LNCAP (cell line): ENCODE measurements at regions not wholly inside any gene's neighbourhood (a gene's known extent, or its start where the extent isn't known, plus 50 kb on each side); places are given as distances from the start of the nearest gene placed in this dataset.

Experiments used
- TF ChIP-seq, protein P1 (sequence below): fragments of 450-650 bp; IDR thresholded peaks from 2 replicates; pipeline ENCODE4 v1.5.1; 2017; ENCODE audit warnings: mild to moderate bottlenecking

GRCh38 chr3:197367081-197367780 lies 68.8 kb upstream of the DLG1 start:
- TF ChIP-seq, protein P1, sequence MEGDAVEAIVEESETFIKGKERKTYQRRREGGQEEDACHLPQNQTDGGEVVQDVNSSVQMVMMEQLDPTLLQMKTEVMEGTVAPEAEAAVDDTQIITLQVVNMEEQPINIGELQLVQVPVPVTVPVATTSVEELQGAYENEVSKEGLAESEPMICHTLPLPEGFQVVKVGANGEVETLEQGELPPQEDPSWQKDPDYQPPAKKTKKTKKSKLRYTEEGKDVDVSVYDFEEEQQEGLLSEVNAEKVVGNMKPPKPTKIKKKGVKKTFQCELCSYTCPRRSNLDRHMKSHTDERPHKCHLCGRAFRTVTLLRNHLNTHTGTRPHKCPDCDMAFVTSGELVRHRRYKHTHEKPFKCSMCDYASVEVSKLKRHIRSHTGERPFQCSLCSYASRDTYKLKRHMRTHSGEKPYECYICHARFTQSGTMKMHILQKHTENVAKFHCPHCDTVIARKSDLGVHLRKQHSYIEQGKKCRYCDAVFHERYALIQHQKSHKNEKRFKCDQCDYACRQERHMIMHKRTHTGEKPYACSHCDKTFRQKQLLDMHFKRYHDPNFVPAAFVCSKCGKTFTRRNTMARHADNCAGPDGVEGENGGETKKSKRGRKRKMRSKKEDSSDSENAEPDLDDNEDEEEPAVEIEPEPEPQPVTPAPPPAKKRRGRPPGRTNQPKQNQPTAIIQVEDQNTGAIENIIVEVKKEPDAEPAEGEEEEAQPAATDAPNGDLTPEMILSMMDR = no peak

- TF ChIP-seq, protein P1 = no peak
Measured at GRCh38 chr3:197366301-197367044, 68.1 kb upstream of the DLG1 start.

DNA sequence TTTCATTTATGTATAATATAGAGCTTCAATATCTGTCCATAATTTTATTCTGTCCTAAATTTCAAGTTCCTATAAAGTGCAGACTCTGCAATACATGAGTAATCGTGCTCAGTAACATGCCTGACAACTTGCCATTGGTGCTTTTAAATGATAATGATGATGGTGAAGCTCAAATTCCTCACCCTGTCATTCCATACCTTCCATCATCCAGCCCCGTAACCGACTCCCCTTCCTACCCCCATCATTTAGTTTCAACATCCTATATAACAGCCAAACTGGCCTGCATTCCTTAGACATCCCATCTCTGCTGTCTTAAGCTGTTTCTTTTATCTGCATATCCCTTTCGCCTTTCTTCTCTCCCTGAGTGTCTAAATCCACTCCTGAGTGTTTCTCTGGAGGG lies 67.2 kb upstream of the DLG1 start:
- TF ChIP-seq, protein P1 = no peak

DNA sequence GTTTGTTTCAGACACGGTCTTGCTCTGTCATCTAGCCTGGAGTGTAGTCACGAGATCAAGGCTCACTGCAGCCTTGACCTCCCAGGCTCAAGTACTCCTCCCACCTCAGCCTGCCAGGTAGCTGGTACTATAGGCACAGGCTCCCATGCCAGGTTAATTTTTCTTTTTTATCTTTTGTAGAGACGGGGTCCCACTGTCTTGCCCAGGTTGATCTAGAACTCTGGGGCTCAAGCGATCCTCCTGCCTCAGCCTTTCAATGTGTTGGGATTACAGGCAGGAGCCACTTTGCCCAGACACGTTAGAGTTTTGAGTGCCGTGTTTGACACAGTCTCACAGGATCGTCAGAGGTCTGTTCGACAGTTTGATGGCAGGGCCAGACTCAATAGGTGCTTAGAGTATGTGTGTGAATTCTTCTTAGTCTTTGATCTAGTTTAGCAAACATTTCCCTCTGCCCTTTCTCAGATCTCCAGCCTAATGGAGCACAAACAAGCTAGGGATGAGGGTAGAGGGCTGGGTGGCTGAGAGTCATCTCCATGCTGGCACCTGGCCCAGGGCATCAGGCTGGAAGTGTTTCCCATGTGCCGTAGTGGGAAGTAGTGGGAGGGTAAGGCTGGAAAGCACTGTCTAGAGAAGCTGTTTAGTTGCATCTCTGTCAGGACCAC lies 66.1 kb upstream of the DLG1 start:
- TF ChIP-seq, protein P1 = no peak

DNA sequence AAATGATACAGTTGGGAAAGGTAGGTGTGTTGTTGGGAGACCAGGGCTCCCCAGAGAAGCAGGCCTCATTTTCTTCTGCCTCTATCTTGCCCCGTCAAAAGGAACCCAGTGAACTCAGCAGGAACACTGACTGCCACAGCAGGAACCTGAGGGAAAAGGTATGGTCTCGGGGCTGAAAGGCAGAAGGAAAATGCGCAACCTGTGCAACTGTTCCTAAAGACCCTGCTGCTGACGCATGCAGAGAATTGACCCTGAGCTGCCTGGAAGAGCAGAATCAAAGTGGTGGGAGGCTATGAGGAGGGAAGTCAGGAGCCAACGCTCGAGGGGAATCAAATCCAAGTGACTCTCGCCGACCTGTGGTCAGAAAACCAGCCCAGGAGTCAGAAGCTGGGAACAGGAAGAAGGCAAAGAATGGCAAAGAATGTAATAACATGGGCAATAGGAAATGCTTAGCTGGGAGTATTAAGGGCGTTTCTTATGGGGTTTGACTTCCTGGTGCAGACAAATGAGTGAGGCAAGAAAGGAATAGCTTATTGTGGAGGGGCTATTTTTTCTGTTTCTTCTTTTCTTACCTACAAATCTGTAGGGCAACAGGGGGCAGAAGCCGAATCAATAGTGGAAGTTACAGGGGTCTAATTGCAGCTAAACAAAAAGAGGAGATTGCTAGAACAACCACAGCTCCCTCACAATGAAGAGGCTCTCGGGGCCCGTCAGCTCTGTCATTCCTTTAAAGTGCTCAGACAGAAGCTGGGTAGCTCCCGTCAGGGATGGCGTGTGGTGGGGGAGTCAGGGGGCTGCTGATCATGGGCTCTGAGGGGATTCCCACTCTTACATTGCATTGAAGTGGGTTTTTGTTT lies 65.4 kb upstream of the DLG1 start:
- TF ChIP-seq, protein P1 = no peak

- TF ChIP-seq, protein P1 = no peak
Measured at GRCh38 chr3:197362081-197362480, 63.7 kb upstream of the DLG1 start.

- TF ChIP-seq, protein P1 = no peak
Measured at GRCh38 chr3:197356741-197357140, 58.3 kb upstream of the DLG1 start.
